Pancreas (tissue), 10 donors: ENCODE measurements at regions not wholly inside any gene's neighbourhood (a gene's known extent, or its start where the extent isn't known, plus 50 kb on each side); places are given as distances from the start of the nearest gene placed in this dataset.

Experiments
- ATAC-seq, 4 donors: fragments of 200-7000 bp; cut with Tn5 transposase; one replicate each; pipeline versions ENCODE4 v1.8.0 to v1.9.1; 2020; ENCODE audit warnings: mild to moderate bottlenecking in 4 of 4, moderate library complexity in 4 of 4
- DNase-seq, 6 donors: peaks; one replicate each; pipeline ENCODE4 v3.0.0-alpha.2; 2020
- FAIRE-seq: peaks from 2 replicates; lab custom pipeline; 2012; peaks lifted over from hg19 to GRCh38; lab: Jason Lieb, UNC
- H3K27ac ChIP-seq, 4 donors: fragments of 200-600 bp; sonication (generic); 1 replicate in 3 of 4; 2 replicates in 1 of 4; pipeline versions ENCODE4 v1.5.0 to v1.8.0; 2020
- H3K27me3 ChIP-seq, 4 donors: fragments of 200-600 bp; one replicate each; pipeline ENCODE4 v1.8.0; 2021
- H3K36me3 ChIP-seq, 3 donors: fragments of 200-600 bp; sonication (generic) in 1 of 3; one replicate each; pipeline versions ENCODE4 v1.5.0 to v1.8.0; 2020 to 2021
- H3K4me1 ChIP-seq, 3 donors: fragments of 200-600 bp; one replicate each; pipeline ENCODE4 v1.8.0; 2021
- H3K4me3 ChIP-seq, 4 donors: fragments of 200-600 bp; sonication (generic) in 2 of 4; one replicate each; pipeline versions ENCODE4 v1.5.0 to v1.8.0; 2020 to 2021
- H3K9me3 ChIP-seq, 4 donors: fragments of 200-600 bp; one replicate each; pipeline ENCODE4 v1.8.0; 2021
- CTCF ChIP-seq, 4 donors: fragments of 200-600 bp; sonication (generic) in 3 of 4; IDR thresholded peaks; one replicate each; pipeline versions ENCODE4 v1.5.0 to v1.8.0; 2021; ENCODE audit warnings: antibody characterized with exemption in 4 of 4
- WGBS, 2 donors: extraction: QIAGEN DNeasy Blood & Tissue Kit; methylation state at CpG; one replicate each; pipeline ENCODE4 v1.1.7; 2013; 5-methylcytosine and 5-hydroxymethylcytosine counted together
- intact Hi-C, 3 donors: fragments of 100-400 bp; cut with DNase I; formaldehyde crosslinking; loops; one replicate each; pipeline versions ENCODE4 v1.11.1 to v1.14.2; 2022
- donor health status: healthy with polysubstance abuse.
- donor health status: DM: no; HTN: no; CAD: no; lungs with moderate emphysema.
- donor health status: DM: no; HTN: no; CAD: no.
- donor health status: control.
- donor health status: control.
- donor health status: Bipolar disorder and iron deficiency.
- donor health status: DM: yes; HTN: yes; CAD: no.
- donor health status: DM: no; HTN: no; CAD: no.
- donor health status: DM: no; HTN: no; CAD: no.
- donor health status: DM: yes; HTN: yes; CAD: no.

- no peaks in the 10 kb centered on the region for H3K9me3 ChIP-seq
- intact Hi-C loops, result loop anchor here in 2 of 3 donors (5.0 to 10.0 kb wide), 2 partner anchors 296 to 299 kb away; no protein-coding TSS in a partner anchor
- 59 to 70% methylated on average over 4 of the region's 4 CpGs for WGBS, 2 donors
- H3K27me3 ChIP-seq, result no peaks in the 10 kb centered on the region
- peaks cover 0 to 4% (median 0%) of the 10 kb centered on the region in 3 donors for H3K4me1 ChIP-seq
- no peak for FAIRE-seq
- no peak for DNase-seq
- no peak overlapping the region for H3K27ac ChIP-seq
- no peak for ATAC-seq
- no peaks in the 10 kb centered on the region for H3K36me3 ChIP-seq
- no peak overlapping the region for H3K4me3 ChIP-seq
- TF ChIP-seq CTCF (IDR thresholded peaks at IDR 0.05), result no peak
These were observed 272.8 kb downstream of the KCNS3 start for GRCh38 chr2:18151237-18151636.

- 9% methylated on average over 3 of the region's 3 CpGs for WGBS, 2 donors
- no peaks in the 10 kb centered on the region for H3K9me3 ChIP-seq
- ATAC-seq (peak in 3 of 4 donors; percentile 55 to 71 (median 69)), DNase-seq (no peak), FAIRE-seq (peak; percentile 43)
- intact Hi-C loops, result loop anchor here in 2 of 3 donors (5.0 to 10.0 kb wide), 2 partner anchors 295 to 297 kb away; no protein-coding TSS in a partner anchor
- peaks cover 0 to 4% (median 0%) of the 10 kb centered on the region in 3 donors for H3K4me1 ChIP-seq
- no peaks in the 10 kb centered on the region for H3K27me3 ChIP-seq
- no peak overlapping the region for H3K4me3 ChIP-seq
- no peak overlapping the region for H3K27ac ChIP-seq
- peak; percentile 43 to 73 (median 56) for TF ChIP-seq CTCF (IDR thresholded peaks at IDR 0.05)
- no peaks in the 10 kb centered on the region for H3K36me3 ChIP-seq
These were observed 271.3 kb downstream of the KCNS3 start for GRCh38 chr2:18149660-18150246.

- no peak for FAIRE-seq
- no peak for ATAC-seq
- DNase-seq, result no peak
- Histone ChIP-seq H3K9me3 (no peaks in the 10 kb centered on the region), H3K36me3 (no peaks in the 10 kb centered on the region), H3K27me3 (no peaks in the 10 kb centered on the region), H3K4me3 (no peak overlapping the region), H3K4me1 (no peaks in the 10 kb centered on the region), H3K27ac (no peak overlapping the region)
- TF ChIP-seq CTCF (IDR thresholded peaks at IDR 0.05), result no peak
- intact Hi-C loops, result no loop called here
- WGBS, 2 donors, result 16 to 19% methylated on average over 6 of the region's 6 CpGs
These were observed 258.5 kb downstream of the KCNS3 start for GRCh38 chr2:18136881-18137475.

GRCh38 chr2:18133310-18133709 lies 254.8 kb downstream of the KCNS3 start:
- Histone ChIP-seq H3K27ac (no peak overlapping the region), H3K27me3 (no peaks in the 10 kb centered on the region), H3K4me3 (no peak overlapping the region), H3K9me3 (no peaks in the 10 kb centered on the region), H3K4me1 (no peaks in the 10 kb centered on the region), H3K36me3 (no peaks in the 10 kb centered on the region)
- ATAC-seq (no peak), FAIRE-seq (no peak), DNase-seq (no peak)
- intact Hi-C loops, result no loop called here
- no peak for TF ChIP-seq CTCF (IDR thresholded peaks at IDR 0.05)

- Histone ChIP-seq H3K4me1 (no peaks in the 10 kb centered on the region), H3K4me3 (no peak overlapping the region), H3K27me3 (no peaks in the 10 kb centered on the region), H3K36me3 (no peaks in the 10 kb centered on the region), H3K27ac (no peak overlapping the region), H3K9me3 (no peaks in the 10 kb centered on the region)
- intact Hi-C loops, result no loop called here
- 69 to 77% methylated on average over 3 of the region's 3 CpGs for WGBS, 2 donors
- DNase-seq (no peak), ATAC-seq (no peak), FAIRE-seq (no peak)
- TF ChIP-seq CTCF (IDR thresholded peaks at IDR 0.05), result no peak
These were observed 254.2 kb downstream of the KCNS3 start for GRCh38 chr2:18132697-18133096.
